HepG2 (cell line): ENCODE measurements at regions not wholly inside any gene's neighbourhood (a gene's known extent, or its start where the extent isn't known, plus 50 kb on each side); places are given as distances from the start of the nearest gene placed in this dataset.
A peak's percentile ranks its signal among the peaks of the same experiment; 100 is the strongest.

Experiments
- BATF2 ChIP-seq: sonication (generic); formaldehyde crosslinking; IDR thresholded peaks from 2 replicates; pipeline ENCODE4 v1.8.0; 2022; ENCODE audit warnings: mild to moderate bottlenecking, missing genetic modification reagents, moderate library complexity
- BHLHE40 ChIP-seq: IDR thresholded peaks from 2 replicates; pipeline ENCODE4 v1.6.1; 2011; ENCODE audit warnings: low read length, improper control_type of control experiment
- CAMTA2 ChIP-seq: sonication (generic); formaldehyde crosslinking; IDR thresholded peaks from 2 replicates; pipeline ENCODE4 v1.4.0; 2020; ENCODE audit warnings: mild to moderate bottlenecking, missing genetic modification reagents, borderline replicate concordance
- FOXC1 ChIP-seq: sonication (generic); formaldehyde crosslinking; IDR thresholded peaks from 2 replicates; pipeline ENCODE4 v1.8.0; 2022; ENCODE audit warnings: mild to moderate bottlenecking, missing genetic modification reagents, borderline replicate concordance
- JUNB ChIP-seq: sonication (generic); formaldehyde crosslinking; IDR thresholded peaks from 2 replicates; pipeline ENCODE4 v1.8.0; 2022; ENCODE audit warnings: missing genetic modification reagents, mild to moderate bottlenecking, borderline replicate concordance
- LBX2 ChIP-seq: sonication (generic); formaldehyde crosslinking; IDR thresholded peaks from 2 replicates; pipeline ENCODE4 v1.5.0; 2020; ENCODE audit warnings: missing genetic modification reagents, mild to moderate bottlenecking, borderline replicate concordance
- MNT ChIP-seq: fragments of 450-650 bp; IDR thresholded peaks from 2 replicates; pipeline ENCODE4 v1.6.1; 2016
- MYNN ChIP-seq: sonication (generic); formaldehyde crosslinking; IDR thresholded peaks from 2 replicates; pipeline ENCODE4 v1.4.0; 2020; ENCODE audit warnings: mild to moderate bottlenecking, low read depth, missing genetic modification reagents
- PPARG ChIP-seq: conservative IDR thresholded peaks from 2 replicates; pipeline ENCODE4 v1.6.1; 2016; ENCODE audit warnings: missing biosample characterization, missing genetic modification reagents
- RAD21 ChIP-seq: fragments of 450-650 bp; formaldehyde crosslinking; IDR thresholded peaks from 2 replicates; pipeline ENCODE4 v1.5.0; 2020; ENCODE audit warnings: mild to moderate bottlenecking
- SAP130 ChIP-seq: IDR thresholded peaks from 2 replicates; pipeline ENCODE4 v1.6.1; 2016; ENCODE audit warnings: low read depth
- SMC3 ChIP-seq: IDR thresholded peaks from 2 replicates; pipeline ENCODE4 v1.6.1; 2011; ENCODE audit warnings: low read length, improper control_type of control experiment
- STAG1 ChIP-seq: sonication (generic); formaldehyde crosslinking; IDR thresholded peaks from 2 replicates; pipeline ENCODE4 v1.4.0; 2020; ENCODE audit warnings: missing genetic modification reagents
- TARDBP ChIP-seq: sonication (generic); formaldehyde crosslinking; IDR thresholded peaks from 2 replicates; pipeline ENCODE4 v1.8.0; 2022; ENCODE audit warnings: mild to moderate bottlenecking, missing genetic modification reagents
- TFAP4 ChIP-seq: sonication (generic); IDR thresholded peaks from 2 replicates; pipeline ENCODE4 v1.6.1; 2016; ENCODE audit warnings: low read depth, borderline replicate concordance
- TSC22D2 ChIP-seq: sonication (generic); formaldehyde crosslinking; IDR thresholded peaks from 2 replicates; pipeline ENCODE4 v1.5.1; 2020; ENCODE audit warnings: missing genetic modification reagents, mild to moderate bottlenecking, borderline replicate concordance
- XRCC5 ChIP-seq: fragments of 200-400 bp; formaldehyde crosslinking; optimal IDR thresholded peaks from 2 replicates; pipeline ENCODE3; 2017; ENCODE audit warnings: mild to moderate bottlenecking, low read length
- ZHX1 ChIP-seq: sonication (generic); formaldehyde crosslinking; IDR thresholded peaks from 2 replicates; pipeline ENCODE4 v1.8.1; 2022; ENCODE audit warnings: low read depth, mild to moderate bottlenecking, missing genetic modification reagents
- ZNF160 ChIP-seq: sonication (generic); formaldehyde crosslinking; IDR thresholded peaks from 2 replicates; pipeline ENCODE4 v1.8.0; 2022; ENCODE audit warnings: mild to moderate bottlenecking, inconsistent platforms, missing genetic modification reagents
- ZNF17 ChIP-seq: sonication (generic); formaldehyde crosslinking; IDR thresholded peaks from 2 replicates; pipeline ENCODE4 v1.5.0; 2020; ENCODE audit warnings: mild to moderate bottlenecking, missing genetic modification reagents
- ZNF317 ChIP-seq: sonication (generic); formaldehyde crosslinking; IDR thresholded peaks from 2 replicates; pipeline ENCODE4 v1.5.0; 2020; ENCODE audit warnings: mild to moderate bottlenecking, missing genetic modification reagents
- ZNF468 ChIP-seq: sonication (generic); formaldehyde crosslinking; IDR thresholded peaks from 2 replicates; pipeline ENCODE4 v1.8.0; 2022; ENCODE audit warnings: mild to moderate bottlenecking, moderate library complexity, missing genetic modification reagents
- ZNF550 ChIP-seq: sonication (generic); formaldehyde crosslinking; IDR thresholded peaks from 2 replicates; pipeline ENCODE4 v1.4.0; 2020; ENCODE audit warnings: mild to moderate bottlenecking, missing genetic modification reagents, borderline replicate concordance
- ZNF572 ChIP-seq: sonication (generic); formaldehyde crosslinking; IDR thresholded peaks from 2 replicates; pipeline ENCODE4 v1.5.1; 2020; ENCODE audit warnings: mild to moderate bottlenecking, missing genetic modification reagents
- ZNF703 ChIP-seq: sonication (generic); formaldehyde crosslinking; IDR thresholded peaks from 2 replicates; pipeline ENCODE4 v1.5.1; 2020; ENCODE audit warnings: missing genetic modification reagents, mild to moderate bottlenecking, moderate library complexity, borderline replicate concordance
- ZNF780A ChIP-seq: sonication (generic); formaldehyde crosslinking; IDR thresholded peaks from 2 replicates; pipeline ENCODE4 v1.8.0; 2022; ENCODE audit warnings: mild to moderate bottlenecking, missing genetic modification reagents, moderate library complexity

GRCh38 chr9:105901514-105902109 lies 207.3 kb downstream of the TMEM38B start (continued):
- TF ChIP-seq TARDBP = 0 out of 2 replicates have a peak, but pooled peaks have one; percentile 27
- TF ChIP-seq LBX2 (CRISPR knock-in tag) = no peak
- TF ChIP-seq ZNF317 (CRISPR knock-in tag) = no peak
- no peak for TF ChIP-seq TFAP4
- peak; percentile 46; the same call in 1 of the 2 replicates for TF ChIP-seq PPARG (CRISPR knock-in tag)
- TF ChIP-seq ZNF17 = no peak
- peak; percentile 91 for TF ChIP-seq STAG1
- peak; percentile 89 for TF ChIP-seq MNT
- TF ChIP-seq CAMTA2 = no peak
- no peak for TF ChIP-seq ZNF703 (CRISPR knock-in tag)
- TF ChIP-seq MYNN (CRISPR knock-in tag) = no peak
- TF ChIP-seq XRCC5 = peak; percentile 54
- TF ChIP-seq TSC22D2 (CRISPR knock-in tag) = no peak
- TF ChIP-seq SAP130 (CRISPR knock-in tag) = no peak
- TF ChIP-seq BHLHE40 = no peak
- TF ChIP-seq ZNF160 (CRISPR knock-in tag) = no peak
- TF ChIP-seq FOXC1 (CRISPR knock-in tag) = 0 out of 2 replicates have a peak, but pooled peaks have one; percentile 68
- TF ChIP-seq BATF2 (CRISPR knock-in tag) = no peak
- 0 out of 2 replicates have a peak, but pooled peaks have one; percentile 57 for TF ChIP-seq ZNF572
- no peak for TF ChIP-seq JUNB (CRISPR knock-in tag)
- TF ChIP-seq ZNF550 (CRISPR knock-in tag) = no peak
- TF ChIP-seq SMC3 = peak; percentile 39
- no peak for TF ChIP-seq ZNF468 (CRISPR knock-in tag)
- TF ChIP-seq ZNF780A (CRISPR knock-in tag) = no peak
- no peak for TF ChIP-seq ZHX1 (CRISPR knock-in tag)
- TF ChIP-seq RAD21 (CRISPR knock-in tag) = peak; percentile 74
